OCI-LY3 (cell line): ENCODE measurements at regions not wholly inside any gene's neighbourhood (a gene's known extent, or its start where the extent isn't known, plus 50 kb on each side); places are given as distances from the start of the nearest gene placed in this dataset.

Experiments used
- CTCF ChIP-seq: fragments of 200-600, 300-600 bp; sonication (generic); IDR thresholded peaks from 2 replicates; pipeline ENCODE4 v1.5.1; 2014; ENCODE audit warnings: antibody characterized with exemption, low read length, low read depth
- EZH2phosphoT487 ChIP-seq: fragments of 200-600 bp; shearing (Covaris generic); IDR thresholded peaks from 2 replicates; pipeline ENCODE4 v1.6.1; 2018; ENCODE audit warnings: antibody characterized with exemption, mixed run types, low read depth

DNA sequence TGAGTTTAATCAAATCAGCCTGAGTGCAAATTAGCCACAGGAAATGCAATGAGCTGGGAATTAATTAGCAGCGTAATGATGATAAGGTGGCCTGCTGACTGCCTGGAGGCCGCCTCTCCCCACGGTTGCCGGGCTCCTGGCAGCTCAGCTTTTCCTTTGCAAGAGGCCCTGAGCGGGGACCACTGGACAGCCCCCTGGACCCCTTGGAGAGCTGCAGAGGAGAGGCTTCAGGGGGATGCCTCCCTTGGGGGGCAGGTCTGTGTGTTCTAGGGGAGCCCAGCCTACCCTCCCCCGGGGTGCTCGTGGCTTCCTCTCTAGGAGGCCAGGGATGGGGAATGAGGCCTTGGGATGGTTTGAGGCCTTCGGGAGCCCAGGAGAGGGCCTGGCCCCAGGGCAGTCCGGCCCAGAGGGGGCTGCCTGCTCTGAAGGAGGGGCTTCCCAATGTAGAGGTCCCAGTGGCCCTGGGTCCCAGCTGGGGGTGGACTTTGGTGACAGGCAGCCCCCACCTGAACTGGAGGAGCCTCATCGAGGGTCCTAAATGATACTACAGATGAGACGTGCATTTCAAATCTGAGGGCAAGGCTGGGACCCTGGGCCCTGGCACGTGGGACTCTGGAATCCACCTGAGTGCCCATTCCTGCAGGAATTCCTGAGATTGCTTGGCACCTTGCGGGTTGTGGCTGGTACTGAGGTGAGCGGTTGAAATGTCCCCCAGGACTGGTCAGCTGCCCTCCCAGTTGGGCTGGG, 66.4 kb upstream of the BHLHE23 start:
- no peak for TF ChIP-seq CTCF
- TF ChIP-seq EZH2phosphoT487, result no peak
